HG02623 (cell line): ENCODE measurements at regions not wholly inside any gene's neighbourhood (a gene's known extent, or its start where the extent isn't known, plus 50 kb on each side); places are given as distances from the start of the nearest gene placed in this dataset.
"Not testable (repeated sequence)": the region's sequence is repeated elsewhere in the genome, so short reads cannot be mapped to it uniquely, and the experiment has no call there.

Experiments
- ATAC-seq: cut with Tn5 transposase; IDR thresholded peaks from one replicate; pipeline ENCODE4 v1.9.1; 2021; ENCODE audit warnings: moderate library complexity; ENCODE audit not compliant: unreplicated experiment

DNA sequence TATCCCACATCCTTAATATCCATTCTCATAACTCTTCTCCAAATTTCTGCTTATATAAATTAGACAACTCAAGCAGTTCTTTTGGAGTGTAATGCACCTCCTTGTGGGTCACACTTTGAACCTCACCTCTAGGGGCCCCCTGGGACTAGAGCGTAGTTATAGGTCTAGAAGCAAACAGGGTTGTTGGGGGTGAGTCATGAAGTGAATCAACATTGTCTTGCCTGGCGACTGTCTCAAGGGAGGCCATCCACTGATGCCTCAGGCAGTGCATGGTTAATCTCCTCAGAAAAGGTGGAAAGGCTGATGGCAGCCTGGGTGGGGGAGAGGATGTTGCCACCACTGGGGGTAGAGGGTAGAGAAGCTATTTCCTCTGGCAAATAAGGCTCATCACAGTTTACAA is 129.1 kb downstream of the TNFRSF21 start:
- no peak for ATAC-seq

DNA sequence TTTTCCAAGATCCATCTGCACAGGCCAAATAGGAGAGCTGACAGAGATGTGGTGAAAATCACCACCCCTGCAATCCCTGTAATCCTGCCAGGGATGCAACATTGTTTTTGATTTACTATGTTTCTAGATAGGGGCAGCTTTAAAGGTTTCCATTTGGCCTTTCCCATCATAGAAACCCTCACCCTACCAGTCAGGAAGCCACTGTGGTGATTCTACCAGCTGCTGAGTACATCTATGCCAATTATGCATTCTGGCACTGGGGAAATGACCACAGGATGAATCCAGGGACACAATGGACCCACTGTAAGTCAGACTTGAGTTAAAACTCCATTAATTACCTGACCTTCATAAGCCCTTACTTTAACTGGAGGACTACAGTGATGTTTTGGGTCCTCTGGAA is 130.4 kb downstream of the TNFRSF21 start:
- ATAC-seq, result no peak

DNA sequence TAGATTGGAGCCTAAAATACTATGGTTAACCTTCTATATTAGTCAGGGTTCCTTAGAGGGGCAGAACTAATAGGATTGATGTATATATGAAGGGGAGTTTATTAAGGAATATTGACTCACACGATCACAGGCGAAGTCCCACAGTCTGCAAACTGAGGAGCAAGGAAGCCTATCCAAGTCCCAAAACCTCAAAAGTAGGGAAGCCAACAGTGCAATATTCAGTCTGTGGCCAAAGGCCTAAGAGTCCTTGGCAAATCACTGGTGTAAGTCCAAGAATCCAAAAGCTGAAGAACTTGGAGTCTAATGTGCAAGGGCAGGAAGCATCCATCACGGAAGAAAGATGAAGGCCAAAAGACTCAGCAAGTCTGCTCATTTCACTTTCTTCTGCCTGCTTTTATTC is 133.5 kb upstream of the ADGRF1 start:
- ATAC-seq, result no peak

DNA sequence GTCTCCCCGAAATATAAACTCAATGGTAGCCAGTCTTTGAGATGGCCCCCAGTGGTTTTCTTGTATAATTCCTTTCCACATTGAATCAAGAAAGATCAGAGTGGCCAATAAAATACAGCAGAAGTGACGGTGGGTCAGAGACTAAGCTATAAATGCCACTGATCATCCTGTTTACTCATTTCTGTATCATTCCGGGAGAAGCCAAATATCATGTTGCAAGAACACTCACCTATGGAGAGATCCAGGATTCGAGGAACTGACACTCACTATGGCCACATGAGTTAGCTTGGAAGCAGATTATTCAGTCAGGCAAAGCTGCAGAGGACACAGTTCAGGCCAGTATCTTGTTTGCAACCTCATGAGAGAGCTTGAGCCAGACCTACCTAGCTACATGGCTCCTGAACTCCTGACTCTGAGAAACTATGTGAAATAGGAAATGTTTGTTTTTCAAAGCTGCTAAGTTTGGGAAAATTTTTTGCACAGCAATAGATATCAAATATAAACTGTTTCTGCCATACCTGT is 132.4 kb upstream of the ADGRF1 start:
- ATAC-seq, result no peak

DNA sequence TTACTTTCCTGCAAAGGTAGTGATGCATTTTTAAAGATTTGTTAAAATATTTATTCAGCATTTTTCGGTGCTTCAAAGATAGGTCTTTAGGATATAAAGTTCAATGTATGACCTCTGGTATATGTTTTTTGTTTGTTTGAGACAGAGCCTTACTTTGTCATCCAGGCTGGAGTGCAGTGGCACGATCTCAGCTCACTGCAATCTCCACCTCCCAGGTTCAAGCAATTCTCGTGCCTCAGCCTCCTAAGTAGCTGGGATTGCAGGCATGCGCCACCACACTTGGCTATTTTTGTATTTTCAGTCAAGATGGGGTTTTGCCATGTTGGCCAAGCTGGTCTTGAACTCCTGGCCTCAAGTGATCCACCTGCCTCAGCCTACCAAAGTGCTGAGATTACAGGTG is 131.9 kb upstream of the ADGRF1 start:
- ATAC-seq, result not testable (repeated sequence)

DNA sequence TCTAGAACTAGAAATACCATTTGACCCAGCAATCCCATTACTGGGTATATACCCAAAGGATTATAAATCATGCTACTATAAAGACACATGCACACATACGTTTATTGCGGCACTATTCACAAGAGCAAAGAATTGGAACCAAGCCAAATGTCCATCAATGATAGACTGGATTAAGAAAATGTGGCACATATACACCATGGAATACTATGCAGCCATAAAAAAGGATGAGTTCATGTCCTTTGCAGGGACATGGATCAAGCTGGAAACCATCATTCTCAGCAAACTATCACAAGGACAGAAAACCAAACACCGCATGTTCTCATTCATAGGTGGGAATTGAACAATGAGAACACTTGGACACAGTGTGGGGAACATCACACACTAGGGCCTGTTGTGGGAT is 131.0 kb upstream of the ADGRF1 start:
- not testable (repeated sequence) for ATAC-seq

DNA sequence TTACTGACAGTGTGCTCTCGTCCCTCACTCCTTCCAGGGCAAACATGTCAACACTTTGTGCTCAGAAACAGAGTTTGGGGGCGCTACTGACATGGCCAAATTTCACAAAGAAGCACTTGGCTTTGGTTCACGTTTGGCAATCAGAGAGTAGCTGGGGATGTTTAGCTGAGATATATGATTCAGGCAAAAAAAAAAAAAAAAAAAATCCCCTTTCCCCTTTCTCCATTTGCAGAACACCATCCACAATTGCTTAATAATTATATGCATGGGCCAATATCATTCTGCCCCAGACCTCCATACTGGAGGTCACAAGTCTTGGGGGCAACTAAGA is 128.4 kb upstream of the ADGRF1 start:
- ATAC-seq, result no peak

DNA sequence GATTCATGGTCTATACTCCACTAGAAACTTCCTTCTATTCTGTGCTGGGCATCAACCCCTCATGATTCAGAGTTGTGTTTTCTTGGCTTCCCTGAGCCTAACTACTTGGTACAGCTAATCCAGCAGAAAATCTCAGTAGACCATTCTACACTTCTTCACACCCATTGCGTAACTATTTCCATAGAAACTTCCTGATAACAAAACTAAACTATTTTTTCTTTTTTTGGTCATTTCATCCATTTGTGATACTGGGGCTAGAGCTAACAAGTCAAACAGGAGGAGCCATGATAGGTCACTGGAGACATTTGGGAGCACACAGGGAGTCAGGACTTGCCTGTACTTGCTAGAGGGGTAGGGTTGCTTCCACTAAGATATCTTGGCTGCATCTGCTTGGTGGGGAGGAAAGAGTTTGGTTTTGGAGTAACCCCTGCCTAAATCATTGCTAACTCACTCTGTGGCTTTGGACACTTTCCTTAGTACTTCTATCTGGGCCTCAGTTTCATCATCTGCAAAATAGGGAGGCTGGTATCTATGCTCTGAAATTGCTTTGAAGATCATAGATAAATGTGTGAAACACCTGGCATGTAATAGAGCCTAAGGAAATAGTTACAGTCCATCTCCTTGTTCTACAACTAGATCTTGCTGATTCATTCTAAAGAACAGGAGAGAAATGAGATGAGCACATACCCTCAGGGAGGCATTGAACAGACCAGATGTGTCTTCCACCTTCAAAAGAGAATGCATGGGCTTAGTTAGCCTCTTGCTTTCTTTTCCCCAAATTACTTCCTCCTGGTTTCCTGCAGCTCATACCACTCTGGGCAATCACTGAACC is 127.9 kb upstream of the ADGRF1 start:
- ATAC-seq, result no peak

DNA sequence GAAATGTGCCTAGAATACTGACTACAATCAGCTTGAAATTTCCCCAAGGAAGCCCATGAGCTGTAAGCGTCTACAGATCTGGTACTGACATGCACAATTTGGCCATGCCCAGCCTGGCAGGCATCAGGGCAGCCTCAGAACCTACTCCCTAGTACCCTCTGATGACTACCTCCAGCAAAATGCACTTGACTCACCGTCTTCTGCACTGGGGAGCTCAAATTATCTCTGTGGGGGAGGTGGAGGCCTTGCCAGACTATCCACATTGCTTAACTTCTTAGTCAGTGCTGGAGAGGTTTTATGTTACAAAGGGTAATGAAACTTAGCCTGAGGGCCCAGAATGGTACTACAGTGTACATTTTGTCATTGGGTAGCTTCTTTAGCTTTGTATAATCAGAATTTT is 126.0 kb upstream of the ADGRF1 start:
- ATAC-seq, result no peak

DNA sequence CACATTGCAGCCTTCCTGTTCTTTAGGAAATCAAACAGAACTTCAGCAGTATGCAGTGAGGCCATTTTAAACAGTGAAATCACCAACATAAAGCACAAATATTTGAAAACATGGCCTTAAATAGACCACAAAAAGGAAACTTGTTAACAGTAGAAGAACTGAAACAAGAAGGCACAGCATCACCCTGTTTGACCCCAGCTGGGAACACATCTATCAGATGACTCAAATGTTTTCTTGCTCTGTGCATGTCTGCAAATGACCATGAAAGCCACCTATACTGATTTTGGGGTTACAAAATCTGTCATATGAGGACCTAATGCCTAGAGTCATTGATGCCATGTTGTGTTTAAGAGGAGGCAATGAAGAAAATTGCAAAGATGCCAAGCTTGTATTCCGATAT is 123.8 kb upstream of the ADGRF1 start:
- ATAC-seq, result peak; percentile 74

DNA sequence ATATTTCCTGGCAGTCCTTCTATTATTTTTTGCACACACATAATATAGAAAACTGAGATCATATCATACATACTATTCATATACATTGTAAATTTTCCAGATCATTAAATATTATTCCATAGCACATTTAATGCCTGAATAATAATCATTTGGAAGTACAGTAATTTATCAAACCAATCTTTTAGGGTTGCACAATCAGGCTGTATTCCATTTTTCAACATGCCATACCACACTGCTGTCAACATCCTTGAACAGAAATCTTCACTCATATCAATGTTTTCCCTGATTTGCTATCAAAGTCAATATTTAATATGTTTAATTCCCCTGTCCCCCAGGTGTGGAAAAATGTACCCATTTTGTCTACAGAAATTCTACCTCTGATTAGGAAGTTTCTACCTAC is 122.7 kb upstream of the ADGRF1 start:
- no peak for ATAC-seq

DNA sequence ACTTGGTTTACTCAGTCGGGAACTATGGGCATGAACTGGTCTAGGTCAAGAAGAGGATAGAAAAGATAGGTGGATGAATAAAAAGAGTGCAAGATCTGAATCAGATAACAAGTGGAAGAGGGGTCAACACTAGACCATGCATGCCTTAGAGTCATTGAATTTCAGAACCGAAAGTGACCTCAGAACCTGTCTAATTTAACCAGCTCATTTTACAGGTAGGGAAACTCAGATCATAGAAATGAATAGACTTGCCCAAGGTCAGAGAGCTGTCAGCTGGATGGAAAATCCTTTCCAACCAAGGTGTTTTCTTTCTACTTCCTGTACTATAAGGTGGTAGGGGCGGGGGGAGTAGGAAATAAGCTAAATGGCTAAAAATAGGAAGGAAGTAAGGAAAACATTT is 121.4 kb upstream of the ADGRF1 start:
- no peak for ATAC-seq

DNA sequence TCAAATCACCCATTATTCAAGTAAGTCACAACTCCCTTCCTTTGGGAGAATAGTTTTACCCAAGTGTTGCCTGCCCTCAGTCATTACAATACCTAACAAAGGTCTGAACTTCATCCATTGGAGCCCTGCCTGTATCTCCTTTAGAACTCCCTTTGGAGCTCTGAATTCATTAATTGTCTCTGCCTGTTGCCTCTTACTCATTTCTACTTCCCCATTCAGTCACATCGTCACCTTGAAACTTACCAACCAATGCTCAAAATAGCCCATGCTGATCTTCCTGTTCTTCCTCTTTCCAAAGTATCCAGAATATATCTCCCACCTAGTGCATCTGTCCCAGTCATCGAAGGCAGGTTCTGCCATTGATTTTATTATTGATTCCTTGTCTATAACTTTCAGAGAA is 120.7 kb upstream of the ADGRF1 start:
- ATAC-seq, result no peak

DNA sequence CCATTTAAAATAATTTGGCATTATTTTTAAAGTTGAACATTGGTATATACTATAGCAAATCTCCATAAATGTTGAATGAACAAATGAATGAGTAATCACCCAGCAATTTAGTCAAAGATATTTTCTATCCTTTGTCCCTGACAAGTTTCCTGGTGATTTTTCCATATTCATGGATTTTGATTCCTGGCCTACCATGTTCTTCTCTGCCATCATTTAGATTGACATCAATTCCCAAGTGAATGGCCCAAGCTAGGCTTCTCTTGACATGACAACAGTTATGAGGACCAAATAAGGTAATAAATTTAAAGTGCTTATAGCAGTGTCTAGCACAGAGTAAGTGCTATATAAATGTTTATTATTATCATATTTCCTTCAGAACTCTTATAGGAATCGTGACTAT is 120.1 kb upstream of the ADGRF1 start:
- ATAC-seq, result no peak

DNA sequence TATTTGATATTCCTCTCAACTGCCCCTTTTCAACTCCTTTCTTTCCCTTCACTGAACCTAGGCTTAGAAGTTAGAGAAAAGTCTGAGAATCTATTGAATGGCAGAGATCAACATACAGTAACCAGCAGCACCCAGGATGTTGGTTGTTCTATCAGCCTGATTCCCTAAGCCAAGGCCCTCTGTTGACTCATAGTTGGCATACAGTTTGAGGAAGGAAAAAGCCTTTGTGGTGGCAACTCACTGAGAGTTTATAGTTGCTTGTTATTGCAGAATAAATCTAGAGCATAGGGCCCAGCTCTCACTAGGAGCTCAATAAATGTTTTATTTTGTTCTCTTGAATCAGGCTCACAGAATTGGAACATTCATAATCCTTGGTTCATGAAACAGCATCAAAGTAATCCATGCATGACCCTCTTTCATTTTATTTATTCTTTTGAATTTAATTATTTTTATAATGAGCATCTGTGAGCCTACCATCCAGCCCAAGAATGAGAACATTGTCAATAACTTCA is 119.1 kb upstream of the ADGRF1 start:
- no peak for ATAC-seq

DNA sequence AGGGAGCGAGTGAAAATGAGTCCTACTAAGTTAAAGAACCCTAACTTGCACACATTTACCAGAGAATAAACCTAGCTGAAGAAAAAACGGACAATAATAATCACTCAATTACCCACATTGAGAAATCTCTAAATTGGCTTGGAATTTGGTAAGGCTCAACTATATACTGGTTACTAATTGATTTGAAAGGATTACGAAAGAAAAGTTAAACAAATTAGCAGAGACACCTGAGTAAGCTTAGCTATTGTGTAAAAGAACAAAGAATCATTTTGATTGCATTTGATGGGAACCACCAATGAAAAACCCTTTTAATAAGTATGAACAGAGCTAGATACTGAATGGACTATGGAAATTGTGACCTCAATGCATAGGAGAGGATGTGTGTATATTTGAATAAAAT is 118.6 kb upstream of the ADGRF1 start:
- no peak for ATAC-seq

DNA sequence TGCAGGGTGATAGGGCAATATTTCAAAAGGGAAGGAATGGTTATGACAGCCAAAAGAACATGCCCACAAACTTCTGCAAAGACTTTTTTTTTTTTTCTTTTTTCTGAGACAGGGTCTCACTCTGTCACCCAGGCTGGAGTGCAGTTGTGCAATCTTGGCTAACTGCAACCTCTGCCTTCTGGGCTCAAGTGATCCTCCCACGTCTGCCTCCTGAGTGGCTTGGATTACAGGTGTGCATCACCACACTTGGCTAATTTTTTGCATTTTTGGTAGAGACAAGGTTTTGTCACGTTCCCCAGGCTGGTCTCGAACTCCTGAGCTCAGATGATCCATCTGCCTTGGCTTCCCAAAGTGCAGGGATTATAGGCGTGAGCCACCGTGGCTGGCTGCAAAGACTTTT is 117.6 kb upstream of the ADGRF1 start:
- no peak for ATAC-seq

DNA sequence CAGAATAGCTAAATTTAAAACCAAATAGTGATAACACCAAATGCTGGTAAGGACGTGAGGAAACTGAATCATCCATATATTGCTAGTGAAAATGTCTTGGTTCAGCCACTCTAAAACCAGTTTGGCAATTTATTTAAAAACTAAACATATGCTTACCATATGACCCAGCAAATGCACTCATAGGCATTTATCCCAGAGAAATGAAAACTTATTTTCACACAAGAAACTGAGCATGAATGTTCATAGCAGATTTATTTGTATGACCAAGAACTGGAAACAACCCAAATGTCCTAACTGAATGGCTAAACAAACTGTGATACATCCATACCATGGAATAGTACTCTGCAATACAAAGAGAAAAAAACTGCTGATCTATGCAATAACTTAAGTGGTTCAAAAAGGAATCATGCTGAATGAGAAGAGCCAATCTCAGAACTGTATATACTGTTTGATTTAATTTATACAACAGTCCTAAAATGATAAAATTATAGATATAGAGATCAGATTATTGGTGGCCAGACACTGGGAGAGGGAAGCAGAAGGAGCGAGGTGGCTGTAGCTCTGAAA is 115.6 kb upstream of the ADGRF1 start:
- no peak for ATAC-seq

DNA sequence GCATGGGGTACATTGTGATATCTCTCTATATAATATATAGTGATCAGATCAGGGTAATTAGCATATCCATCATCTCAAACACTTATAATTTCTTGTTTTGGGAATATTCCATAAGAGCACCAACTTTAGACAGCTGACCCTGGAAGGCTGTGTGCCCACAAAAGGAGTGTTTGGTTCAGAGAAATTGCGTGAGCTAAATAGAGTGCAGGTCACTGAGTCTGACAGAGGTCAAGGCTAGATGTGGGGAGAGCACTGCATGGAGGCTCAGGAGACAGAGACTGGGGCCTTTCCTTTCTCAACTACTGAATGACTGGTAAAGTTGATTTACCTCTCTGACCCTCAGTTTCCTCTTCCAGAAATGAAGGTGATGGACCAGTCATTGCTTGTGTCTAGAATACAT is 114.9 kb upstream of the ADGRF1 start:
- ATAC-seq, result no peak

DNA sequence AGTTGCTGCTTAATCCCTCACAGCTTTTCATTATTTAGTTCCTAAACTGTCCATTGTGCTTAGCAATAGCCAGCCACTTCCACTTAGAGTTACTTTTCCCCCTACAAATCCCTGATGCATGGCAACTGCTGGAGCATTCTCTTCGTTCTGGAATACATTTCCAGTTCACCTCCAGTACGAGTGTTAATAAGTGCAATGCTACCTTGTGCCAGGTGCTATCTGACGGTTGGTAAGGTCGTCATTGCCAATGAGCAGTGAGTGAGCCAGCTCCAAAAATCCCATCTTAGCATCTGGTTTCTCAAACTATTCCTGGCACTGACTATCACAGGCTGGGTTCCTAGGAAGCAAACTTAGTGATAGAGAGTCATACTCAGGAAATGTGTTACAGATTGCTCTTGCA is 114.1 kb upstream of the ADGRF1 start:
- no peak for ATAC-seq

DNA sequence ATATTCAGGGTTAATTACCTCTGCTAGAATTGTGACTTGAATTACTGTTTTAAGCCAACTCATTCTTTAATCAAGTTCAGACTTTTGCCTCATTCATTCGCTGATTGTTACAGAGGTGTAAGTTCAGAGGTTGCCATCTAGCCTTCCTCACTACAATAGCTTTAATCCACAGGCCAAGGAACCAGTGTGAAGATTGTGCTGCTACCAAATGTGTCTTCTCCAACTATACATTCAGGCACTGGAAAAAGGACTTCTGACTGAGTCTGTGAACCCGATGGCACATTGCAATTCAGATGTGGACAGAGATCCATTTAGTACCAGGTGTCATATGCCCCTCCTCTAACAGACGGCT is 111.2 kb upstream of the ADGRF1 start:
- ATAC-seq, result no peak

DNA sequence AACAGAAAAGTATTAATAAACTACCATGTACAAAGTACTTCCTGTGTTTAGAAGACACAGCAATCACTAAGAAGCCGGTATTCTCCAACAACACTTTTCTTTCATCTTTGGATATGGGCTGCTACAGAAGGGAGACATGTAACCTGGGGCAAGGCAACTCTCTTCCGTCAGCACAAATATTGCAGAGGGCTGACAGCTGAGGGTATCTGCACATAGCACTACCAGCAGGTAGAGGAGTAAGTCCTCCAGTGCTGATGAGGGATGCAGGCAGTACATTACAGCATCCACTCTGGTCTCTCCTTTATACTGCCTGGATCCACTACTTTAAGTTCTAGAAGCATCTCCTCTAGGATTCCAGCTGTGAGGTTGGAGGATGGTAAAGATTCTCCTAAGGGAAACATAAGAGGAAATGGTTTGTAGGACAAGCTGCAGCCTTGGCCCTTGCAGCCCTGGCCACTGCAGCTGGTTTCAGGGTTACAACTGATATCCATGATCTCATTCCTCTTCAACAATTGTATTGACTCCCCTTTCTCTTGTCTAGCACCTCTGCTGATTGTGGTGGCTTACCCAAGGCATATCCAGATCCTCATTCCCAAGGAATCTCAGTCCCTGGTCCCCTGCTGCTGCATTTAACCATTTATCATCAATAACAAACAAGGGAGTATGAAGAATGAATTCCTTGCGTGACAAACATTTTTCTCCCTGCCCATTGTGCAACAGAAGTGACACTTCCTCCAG is 110.7 kb upstream of the ADGRF1 start:
- no peak for ATAC-seq
